ENCODE measurements at regions not wholly inside any gene's neighbourhood (a gene's known extent, or its start where the extent isn't known, plus 50 kb on each side); places are given as distances from the start of the nearest gene placed in this dataset.
"Not testable (repeated sequence)": the region's sequence is repeated elsewhere in the genome, so short reads cannot be mapped to it uniquely, and the experiment has no call there.

DNA sequence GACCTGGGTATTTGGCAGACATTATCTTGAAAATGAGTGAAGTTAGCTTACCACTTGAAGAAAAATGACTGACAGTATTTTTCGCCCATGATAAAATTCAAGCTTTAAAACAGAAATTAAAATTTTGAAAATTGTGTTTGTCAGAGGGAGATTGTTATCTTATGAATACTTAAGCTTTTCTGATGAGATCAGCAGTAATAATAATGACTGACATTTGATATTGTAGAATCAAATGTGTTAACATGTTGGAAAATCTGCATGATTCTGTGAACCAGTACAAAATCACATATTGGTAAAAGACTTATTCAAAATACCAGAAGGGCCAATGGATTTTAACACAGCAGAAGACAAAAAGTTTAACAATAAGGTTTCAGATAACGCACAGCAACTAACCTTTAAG, 94.0 kb downstream of the MSX2 start:
- no peak for FAIRE-seq
- DNase-seq (ENCODE audit: insufficient read length, low spot score): no peak

DNA sequence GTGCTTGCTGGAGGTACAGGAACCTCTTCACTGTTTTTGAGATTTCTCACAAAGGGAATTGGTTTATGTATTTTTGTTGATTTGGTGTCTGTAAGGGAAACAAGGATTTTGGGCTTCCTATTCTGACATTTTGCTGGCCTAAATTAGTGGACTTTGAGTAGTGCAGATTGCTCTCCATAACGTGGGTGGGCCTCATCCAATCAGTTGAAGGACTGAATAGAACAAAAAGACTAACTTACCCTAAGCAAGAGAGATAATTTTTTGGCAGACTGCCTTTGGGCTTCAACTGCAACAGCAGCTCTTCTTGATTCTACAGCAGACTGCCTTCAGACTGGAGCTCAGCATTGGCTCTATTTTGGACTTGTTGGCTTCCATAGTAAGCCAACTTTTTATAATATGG, 93.2 kb downstream of the MSX2 start:
- DNase-seq (ENCODE audit: insufficient read length, low spot score) (no peak), FAIRE-seq (no peak)

DNA sequence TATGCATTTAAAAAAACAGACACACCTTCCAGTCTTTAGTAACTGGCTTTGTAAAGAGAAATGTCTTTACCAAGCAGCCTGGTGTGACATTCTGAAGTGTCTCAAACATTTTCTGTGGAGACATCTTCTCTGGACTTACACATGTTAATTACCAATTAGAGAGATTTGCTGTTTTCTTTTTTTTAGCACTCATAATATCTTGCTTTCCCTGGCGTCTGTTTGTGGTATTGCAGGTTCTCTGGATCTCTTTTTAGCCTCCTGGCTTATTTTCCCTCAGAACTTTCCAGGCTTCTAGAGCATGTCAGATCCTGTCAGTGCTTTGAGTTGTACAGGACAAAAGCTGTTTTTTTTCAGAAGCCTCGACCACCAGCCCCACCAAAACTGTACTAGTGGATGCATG, 92.5 kb downstream of the MSX2 start:
- FAIRE-seq: no peak
- no peak for DNase-seq (ENCODE audit: insufficient read length, low spot score)

DNA sequence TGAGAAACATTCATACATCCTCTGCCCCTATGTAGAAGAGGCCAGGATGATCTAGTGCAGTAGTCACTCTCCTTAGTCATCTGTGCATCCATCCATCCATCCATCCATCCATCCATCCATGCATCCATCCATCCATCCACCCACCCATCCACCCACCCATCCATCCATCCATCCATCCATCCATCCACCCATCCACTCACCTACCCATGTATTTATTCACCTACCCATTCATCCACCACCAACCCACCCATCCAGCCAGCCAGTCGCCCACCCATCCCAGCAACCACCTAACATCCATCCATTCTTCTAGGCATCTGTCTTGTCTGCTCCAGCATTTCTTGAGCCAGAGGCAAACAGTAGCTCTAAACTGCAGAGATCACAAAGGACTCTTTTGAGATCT, 87.1 kb downstream of the MSX2 start:
- DNase-seq (ENCODE audit: insufficient read length, low spot score) (no peak), FAIRE-seq (no peak)

DNA sequence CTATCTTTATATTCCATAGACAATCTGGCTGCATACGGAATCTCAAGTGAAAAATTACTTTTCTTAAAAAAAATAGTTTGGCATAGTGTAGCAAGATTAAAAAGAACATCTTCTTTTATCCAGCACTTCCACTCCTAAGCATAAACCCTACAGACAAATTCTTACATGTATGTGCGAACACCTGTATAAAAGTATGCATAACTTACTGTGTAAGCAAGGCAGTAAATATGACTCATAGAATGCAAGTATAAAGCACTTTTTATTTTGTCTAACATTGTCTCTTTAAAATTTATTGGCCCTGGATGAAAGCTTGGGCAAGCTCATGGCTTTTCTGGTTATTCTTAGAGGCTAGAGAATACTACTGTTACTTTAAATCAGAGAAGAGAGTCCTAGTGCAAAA, 86.4 kb downstream of the MSX2 start:
- FAIRE-seq: no peak

DNA sequence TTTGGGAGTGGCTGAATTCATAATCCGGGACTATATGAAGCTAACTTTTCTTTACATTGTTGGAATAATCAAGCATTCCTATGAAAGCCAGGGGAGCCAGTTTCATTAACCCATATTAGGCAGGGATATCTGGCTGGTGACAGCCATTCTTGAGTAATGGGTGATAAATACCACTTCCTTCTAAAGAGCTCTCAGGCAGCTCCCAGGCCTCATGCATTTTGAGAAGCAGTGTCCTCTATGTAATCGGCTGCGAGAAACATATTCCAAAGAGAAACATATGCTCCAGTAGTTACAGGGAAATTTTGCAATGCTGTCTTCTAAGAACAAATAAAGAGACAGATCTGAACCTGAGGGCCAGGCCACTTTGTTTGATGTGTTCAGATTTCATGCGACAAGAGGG, 83.1 kb downstream of the MSX2 start:
- DNase-seq (ENCODE audit: insufficient read length, low spot score) (no peak), FAIRE-seq (no peak)

More for the DNA sequence above, 86.4 kb downstream of the MSX2 start:
- DNase-seq (ENCODE audit: insufficient read length, low spot score): no peak

DNA sequence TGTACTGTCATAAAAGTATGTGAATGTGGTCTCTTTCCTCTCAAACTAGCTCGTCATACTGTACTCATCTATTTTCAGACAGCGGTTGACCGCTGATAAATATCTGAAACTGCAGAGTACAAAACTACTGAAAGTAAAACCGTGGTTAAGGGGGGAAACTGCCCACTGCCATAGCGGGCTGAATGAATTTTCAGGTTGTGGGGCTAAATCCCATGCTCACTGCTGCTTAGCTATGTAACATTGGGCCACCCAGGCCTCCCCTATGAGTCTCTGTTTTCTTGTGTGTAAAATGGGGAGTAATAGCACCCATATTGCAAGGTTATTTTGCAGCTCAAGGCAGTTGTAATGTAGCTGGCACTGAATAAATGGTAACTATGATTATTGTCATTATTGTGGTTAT, 82.3 kb downstream of the MSX2 start:
- no peak for DNase-seq (ENCODE audit: insufficient read length, low spot score)
- no peak for FAIRE-seq

DNA sequence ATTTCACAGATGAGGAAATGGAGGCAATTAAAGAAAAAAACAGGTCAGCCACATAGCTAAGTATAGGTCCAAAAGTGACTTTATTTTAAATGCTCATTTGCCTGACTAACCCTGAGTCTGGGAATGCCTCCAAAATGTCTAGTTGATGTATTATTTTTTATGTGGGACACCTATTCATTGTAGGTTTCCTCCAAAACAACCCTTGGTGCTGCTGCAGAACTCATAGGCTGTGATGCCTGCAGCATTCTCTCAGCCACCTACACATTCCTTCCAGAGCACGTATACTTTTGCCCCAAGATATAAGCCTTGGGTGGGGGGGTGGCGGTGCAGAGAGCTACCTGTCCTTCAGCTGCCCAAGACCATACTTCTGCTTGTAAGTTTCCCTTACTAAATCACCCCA, 77.4 kb downstream of the MSX2 start:
- FAIRE-seq (no peak), DNase-seq (ENCODE audit: insufficient read length, low spot score) (no peak)

DNA sequence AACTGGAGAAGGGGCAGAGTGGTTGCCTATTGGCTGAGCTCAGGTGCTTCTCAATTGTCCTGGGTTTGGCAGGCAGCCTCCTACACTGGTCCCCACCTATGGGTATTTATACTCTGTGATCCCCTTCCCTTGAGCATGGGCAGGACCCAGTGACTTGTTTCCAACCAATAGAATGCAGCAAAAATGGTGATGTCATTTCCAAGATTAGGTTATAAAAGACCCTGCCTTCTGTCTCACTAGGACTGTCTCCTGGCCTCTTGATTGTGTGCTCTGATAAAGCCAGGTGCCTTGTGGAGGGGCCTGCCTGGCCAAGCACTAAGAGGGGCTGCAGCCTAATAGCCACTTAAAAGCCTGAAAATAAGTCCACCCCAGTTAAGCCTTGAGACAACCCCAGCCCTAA, 76.1 kb downstream of the MSX2 start:
- DNase-seq (ENCODE audit: insufficient read length, low spot score) (no peak), FAIRE-seq (no peak)

DNA sequence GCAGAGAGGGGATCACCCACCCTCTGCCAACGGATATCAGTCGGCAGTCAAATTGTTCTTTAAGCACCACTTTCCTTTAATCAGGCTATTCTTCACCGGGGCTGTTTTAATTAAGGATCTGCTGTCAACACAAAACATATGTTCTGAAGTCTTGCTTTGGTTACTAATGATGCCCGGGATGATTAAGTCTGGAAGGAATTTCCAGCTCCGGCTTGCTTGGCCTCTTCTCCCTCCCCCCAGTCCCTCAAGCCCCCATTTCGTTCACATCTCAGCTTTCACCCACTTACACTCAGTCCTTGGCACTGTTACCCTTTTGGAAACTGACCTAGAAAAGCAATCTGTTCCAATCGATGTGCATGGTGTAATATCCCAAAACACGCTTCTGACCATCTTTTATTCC, 74.7 kb downstream of the MSX2 start:
- no peak for DNase-seq (ENCODE audit: insufficient read length, low spot score)
- no peak for FAIRE-seq

DNA sequence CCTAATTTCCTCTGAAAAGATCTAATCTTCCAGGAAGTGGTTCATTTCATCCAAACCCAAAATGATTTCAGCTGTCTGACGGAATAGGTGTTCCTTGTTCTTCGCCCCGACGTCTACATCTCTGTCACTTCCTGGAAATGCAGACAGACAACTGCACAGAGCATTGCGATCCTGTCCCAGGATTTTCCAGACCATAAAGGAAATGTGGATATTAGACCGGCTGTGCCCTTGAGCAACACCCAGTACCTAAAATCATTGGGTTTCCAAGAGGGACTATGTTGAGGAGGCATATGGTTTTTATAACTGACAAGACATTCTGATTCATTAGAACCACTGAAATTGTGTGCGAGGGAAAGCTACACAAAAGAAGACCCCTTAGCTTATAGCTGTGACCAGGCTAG, 74.2 kb downstream of the MSX2 start:
- no peak for FAIRE-seq
- DNase-seq (ENCODE audit: insufficient read length, low spot score): no peak

DNA sequence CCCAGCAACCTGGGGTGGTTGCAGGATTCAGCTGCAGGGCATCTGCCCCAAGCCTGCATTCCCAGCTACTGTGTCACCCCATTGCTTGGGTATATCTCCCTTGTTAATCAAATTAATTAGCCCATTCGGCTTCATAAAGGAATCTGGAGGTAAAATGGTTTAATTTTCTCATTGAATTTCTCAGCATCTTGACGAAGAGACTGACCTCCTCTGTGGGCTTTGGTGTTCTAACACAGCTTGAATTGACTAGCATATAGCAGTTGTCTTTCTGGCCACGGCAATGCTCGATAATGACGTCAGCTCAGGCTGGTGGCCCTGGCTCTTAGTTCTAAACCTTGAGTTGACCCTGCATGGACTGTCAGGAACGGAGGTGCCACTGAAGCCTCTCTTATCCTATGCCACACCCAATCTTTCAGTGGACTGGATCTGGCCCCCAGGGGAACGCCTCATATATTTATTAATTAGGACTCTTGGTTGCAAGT, 72.4 kb downstream of the MSX2 start:
- peak; percentile 38 for FAIRE-seq
- DNase-seq (ENCODE audit: insufficient read length, low spot score): no peak

DNA sequence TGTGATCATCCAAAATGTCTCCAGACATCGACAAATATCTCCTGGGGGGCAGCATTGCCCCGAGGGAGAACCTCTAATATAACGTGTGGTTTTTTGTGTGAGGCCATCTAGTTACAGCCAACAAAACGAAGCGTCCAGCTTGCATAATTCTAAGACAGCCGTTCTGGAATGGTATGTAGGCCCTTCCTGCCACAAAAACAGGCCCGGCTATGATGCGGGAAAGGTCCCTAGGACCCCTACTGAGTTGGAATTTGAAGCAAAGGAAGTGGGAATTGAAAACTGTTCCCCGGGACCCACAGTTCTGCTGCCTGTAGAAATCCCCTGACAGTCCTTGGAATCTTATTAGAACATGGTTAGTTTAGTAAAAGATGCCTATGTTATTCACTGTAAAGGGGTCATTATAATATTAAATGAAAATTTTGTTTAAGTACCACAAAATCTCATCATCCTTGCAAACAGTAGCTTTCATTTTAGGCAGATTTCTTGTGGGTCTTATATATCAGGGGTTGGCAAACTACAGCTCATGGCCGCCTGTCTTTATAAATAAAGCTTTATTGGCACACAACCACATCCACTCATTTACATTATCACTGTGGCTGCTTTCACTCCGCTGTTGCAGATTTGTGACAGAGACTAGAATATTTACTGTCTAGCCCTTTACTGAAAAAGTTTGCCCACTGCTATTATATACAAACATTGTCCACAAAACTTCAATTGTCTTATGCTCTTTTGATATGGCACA, 70.7 kb downstream of the MSX2 start:
- no peak for FAIRE-seq
- DNase-seq (ENCODE audit: insufficient read length, low spot score): no peak

DNA sequence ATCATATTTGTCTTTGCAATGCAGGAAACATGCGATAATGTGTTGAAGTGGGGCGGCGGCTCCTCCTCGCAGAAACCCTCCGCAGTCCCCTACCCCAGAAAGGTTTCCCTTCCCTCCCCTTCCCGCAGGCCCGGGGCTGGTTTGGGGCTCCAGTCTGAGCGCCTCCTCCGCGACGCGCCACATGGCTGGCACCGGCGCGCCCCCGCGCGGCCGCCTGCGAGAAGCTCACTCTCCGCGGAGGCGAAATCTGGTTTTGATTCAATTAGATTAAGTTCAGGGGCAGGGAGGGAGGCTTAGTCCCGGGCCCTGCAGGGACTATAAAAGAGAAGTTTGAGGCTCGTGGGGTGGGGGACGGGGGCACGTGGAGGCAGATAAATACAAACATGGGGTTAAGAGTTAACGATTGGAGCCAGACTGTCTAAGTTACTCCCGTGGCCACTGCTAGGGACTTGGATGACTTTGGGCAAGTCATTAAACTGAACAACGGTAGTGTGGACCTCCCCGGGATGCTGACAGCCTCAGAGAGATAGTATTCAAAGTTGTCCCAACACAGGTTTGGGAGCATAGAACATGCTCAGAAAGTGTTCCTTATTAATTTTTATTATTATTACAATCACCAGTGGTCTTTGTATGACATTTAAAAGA, 69.4 kb downstream of the MSX2 start:
- FAIRE-seq (peak; percentile 48), DNase-seq (ENCODE audit: insufficient read length, low spot score) (peak; percentile 61)

DNA sequence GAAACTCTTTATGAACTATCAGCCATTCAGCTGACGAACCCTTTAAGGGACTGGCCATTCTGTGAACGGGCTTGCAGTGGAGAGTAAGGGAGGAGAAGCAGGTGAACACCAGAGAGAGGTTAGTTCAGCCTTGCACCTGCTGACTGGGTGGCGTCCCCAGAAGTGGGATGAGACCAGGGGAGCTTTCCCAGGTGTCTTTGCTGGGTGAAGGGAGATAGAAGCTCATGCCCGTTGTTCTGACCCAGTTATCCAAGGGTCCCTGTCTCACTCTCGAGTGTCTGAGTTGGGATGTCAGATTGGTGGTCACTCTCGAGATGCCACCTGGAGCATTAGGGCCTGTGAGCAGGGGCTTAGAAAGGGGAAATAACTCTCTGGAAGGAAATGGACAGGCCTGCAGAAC, 68.7 kb downstream of the MSX2 start:
- FAIRE-seq (no peak), DNase-seq (ENCODE audit: insufficient read length, low spot score) (no peak)

DNA sequence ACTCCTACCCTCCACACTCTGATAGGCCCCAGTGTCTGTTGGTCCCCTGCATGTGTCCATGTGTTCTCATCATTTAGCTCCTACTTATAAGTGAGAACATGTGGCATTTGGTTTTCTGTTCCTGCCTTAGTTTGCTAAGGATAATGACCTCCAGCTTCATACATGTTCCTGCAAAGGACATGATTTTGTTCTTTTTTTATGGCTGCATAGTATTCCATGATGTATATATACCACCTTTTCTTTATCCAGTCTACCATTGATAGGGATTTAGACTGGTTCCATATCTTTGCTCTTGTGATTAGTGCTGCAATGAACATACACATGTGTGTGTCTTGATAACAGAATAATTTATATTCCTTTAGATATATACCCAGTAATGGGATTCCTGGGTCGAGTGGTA, 67.9 kb downstream of the MSX2 start:
- DNase-seq (ENCODE audit: insufficient read length, low spot score); FAIRE-seq: not testable (repeated sequence)

DNA sequence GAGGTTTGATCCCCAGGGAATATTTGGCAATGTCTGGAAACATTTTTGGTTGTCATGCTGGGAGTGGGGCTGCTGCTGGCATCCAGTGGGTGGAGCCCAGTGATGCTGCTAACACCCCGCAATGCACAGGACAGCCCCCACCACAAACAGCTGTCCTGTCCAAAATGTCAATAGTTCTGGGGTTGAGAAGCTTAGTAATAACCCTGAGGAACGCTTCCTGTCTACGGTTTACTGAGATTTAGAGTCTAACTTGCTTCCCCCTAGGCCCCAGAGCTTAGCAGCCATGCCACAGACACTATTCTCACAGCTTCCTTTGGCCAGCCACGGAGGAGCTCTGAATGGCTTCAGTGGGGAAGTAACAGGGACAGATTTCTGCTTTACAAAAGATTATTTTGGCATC, 66.5 kb downstream of the MSX2 start:
- DNase-seq (ENCODE audit: insufficient read length, low spot score): no peak

DNA sequence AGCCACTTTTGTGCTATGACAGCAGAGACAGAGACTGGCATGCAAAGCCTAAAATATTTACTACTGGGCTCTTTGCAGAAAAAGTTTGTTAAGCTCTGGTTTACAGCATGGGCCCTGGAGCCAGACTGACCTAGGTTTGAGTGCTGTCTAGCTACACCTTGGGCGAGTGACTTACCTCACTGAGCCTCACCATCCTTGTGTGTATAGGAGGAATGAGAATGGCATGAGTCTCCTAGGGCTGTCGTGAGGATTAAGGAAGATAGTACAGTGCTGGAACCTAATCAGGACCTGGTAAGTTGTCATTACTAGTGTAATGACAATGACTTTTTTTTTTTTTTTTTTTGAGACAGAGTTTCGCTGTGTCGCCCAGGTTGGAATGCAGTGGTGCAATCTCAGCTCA, 65.2 kb downstream of the MSX2 start:
- FAIRE-seq: no peak

More for the DNA sequence above, 66.5 kb downstream of the MSX2 start:
- FAIRE-seq: no peak

DNA sequence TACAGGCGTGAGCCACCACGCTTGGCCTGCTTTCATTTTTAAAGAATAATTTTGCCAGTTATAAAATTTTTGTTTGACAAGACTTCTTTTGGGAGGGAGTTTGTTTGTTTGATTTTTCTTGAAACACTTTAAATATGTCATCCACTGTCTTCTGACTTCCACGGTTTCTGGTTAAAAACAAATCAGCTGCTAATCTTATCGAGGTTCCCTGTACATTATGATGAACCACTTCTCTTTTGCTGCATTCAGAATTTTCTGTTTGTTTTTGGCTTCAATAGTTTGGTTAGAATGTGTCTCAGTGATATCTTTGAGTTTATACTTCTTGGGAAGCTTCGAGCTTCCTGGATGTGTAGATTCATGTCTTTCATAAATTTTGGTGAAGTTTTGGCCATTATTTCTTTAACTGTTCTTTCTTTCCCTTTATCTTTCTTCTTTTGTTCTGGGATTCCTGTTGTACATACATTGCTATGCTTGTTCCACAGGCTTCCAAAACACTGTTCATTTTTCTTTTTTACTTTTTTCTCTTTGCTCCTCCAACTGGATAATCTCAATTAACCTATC, 60.8 kb downstream of the MSX2 start:
- no peak for DNase-seq (ENCODE audit: insufficient read length, low spot score)
- FAIRE-seq: no peak

More for the DNA sequence above, 65.2 kb downstream of the MSX2 start:
- no peak for DNase-seq (ENCODE audit: insufficient read length, low spot score)

All from HTR-8/SVneo (cell line).